GM19397 (cell line): ENCODE measurements at regions not wholly inside any gene's neighbourhood (a gene's known extent, or its start where the extent isn't known, plus 50 kb on each side); places are given as distances from the start of the nearest gene placed in this dataset.

Experiments
- ATAC-seq: cut with Tn5 transposase; IDR thresholded peaks from one replicate; pipeline ENCODE4 v1.9.1; 2021; ENCODE audit warnings: mild to moderate bottlenecking, moderate library complexity; ENCODE audit not compliant: unreplicated experiment

- ATAC-seq, result no peak
Observed at GRCh38 chr2:226680719-226681118, 118.9 kb downstream of the IRS1 start.

- ATAC-seq, result no peak
Observed at GRCh38 chr2:226679389-226680065, 120.1 kb downstream of the IRS1 start.

GRCh38 chr2:226678422-226678821, 121.2 kb downstream of the IRS1 start:
- no peak for ATAC-seq

GRCh38 chr2:226677080-226677479, 122.5 kb downstream of the IRS1 start:
- no peak for ATAC-seq

GRCh38 chr2:226676618-226677017, 123.0 kb downstream of the IRS1 start:
- no peak for ATAC-seq

GRCh38 chr2:226674123-226674522, 125.5 kb downstream of the IRS1 start:
- no peak for ATAC-seq

GRCh38 chr2:226673314-226673723, 126.3 kb downstream of the IRS1 start:
- no peak for ATAC-seq

- ATAC-seq, result no peak
Observed at GRCh38 chr2:226671141-226671676, 128.4 kb downstream of the IRS1 start.

GRCh38 chr2:226669905-226670304, 129.7 kb downstream of the IRS1 start:
- no peak for ATAC-seq

GRCh38 chr2:226669249-226669648, 130.4 kb downstream of the IRS1 start:
- no peak for ATAC-seq

- ATAC-seq, result no peak
Observed at GRCh38 chr2:226667736-226668135, 131.9 kb downstream of the IRS1 start.

GRCh38 chr2:226665306-226665831, 134.3 kb downstream of the IRS1 start:
- no peak for ATAC-seq

- no peak for ATAC-seq
Observed at GRCh38 chr2:226664661-226665060, 135.0 kb downstream of the IRS1 start.

GRCh38 chr2:226664140-226664539, 135.5 kb downstream of the IRS1 start:
- ATAC-seq, result no peak

- no peak for ATAC-seq
Observed at GRCh38 chr2:226661789-226662545, 137.7 kb downstream of the IRS1 start.

GRCh38 chr2:226660526-226660925, 139.1 kb downstream of the IRS1 start:
- no peak for ATAC-seq

- no peak for ATAC-seq
Observed at GRCh38 chr2:226660124-226660523, 139.5 kb downstream of the IRS1 start.

- ATAC-seq, result no peak
Observed at GRCh38 chr2:226659410-226659809, 140.2 kb downstream of the IRS1 start.

- ATAC-seq, result no peak
Observed at GRCh38 chr2:226658555-226658954, 141.1 kb downstream of the IRS1 start.

GRCh38 chr2:226657340-226658053, 142.1 kb downstream of the IRS1 start:
- no peak for ATAC-seq

GRCh38 chr2:226656367-226656766, 143.3 kb downstream of the IRS1 start:
- no peak for ATAC-seq
